ENCODE measurements at regions not wholly inside any gene's neighbourhood (a gene's known extent, or its start where the extent isn't known, plus 50 kb on each side); places are given as distances from the start of the nearest gene placed in this dataset.

DNA sequence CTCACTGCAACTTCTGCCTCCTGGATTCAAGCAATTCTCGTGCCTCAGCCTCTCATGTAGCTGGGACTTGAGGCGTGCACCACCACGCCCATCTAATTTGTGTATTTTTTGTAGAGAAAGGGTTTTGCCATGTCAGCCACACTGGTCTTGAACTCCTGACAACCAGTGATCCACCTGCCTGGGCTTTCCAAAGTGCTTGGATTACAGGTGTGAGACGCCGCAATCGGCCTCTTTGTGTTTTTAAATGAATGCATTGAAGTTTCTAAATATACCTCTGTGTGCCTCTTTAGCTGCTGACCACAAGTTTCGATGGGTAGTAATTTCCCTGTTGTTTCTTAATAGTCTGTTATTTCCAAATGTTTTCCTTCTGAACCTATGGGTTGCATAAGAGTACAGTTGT, 765.3 kb upstream of the GRIA3 start:
- no peak overlapping the region for H3K27ac ChIP-seq
- no peaks in the 10 kb centered on the region for H3K36me3 ChIP-seq
- TF ChIP-seq, protein P1, sequence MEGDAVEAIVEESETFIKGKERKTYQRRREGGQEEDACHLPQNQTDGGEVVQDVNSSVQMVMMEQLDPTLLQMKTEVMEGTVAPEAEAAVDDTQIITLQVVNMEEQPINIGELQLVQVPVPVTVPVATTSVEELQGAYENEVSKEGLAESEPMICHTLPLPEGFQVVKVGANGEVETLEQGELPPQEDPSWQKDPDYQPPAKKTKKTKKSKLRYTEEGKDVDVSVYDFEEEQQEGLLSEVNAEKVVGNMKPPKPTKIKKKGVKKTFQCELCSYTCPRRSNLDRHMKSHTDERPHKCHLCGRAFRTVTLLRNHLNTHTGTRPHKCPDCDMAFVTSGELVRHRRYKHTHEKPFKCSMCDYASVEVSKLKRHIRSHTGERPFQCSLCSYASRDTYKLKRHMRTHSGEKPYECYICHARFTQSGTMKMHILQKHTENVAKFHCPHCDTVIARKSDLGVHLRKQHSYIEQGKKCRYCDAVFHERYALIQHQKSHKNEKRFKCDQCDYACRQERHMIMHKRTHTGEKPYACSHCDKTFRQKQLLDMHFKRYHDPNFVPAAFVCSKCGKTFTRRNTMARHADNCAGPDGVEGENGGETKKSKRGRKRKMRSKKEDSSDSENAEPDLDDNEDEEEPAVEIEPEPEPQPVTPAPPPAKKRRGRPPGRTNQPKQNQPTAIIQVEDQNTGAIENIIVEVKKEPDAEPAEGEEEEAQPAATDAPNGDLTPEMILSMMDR (IDR thresholded peaks at IDR 0.05), result no peak
- H3K4me1 ChIP-seq (ENCODE audit: control insufficient read depth in 1 of 2, low read depth in 2 of 2), result no peaks in the 10 kb centered on the region
- no peak for DNase-seq (ENCODE audit: low spot score)
- H3K9me3 ChIP-seq, result no peaks in the 10 kb centered on the region
- H3K4me3 ChIP-seq, result no peak overlapping the region
- no peaks in the 10 kb centered on the region for H3K27me3 ChIP-seq (replicated peaks; ENCODE audit: insufficient read depth)
- no peak for ATAC-seq (ENCODE audit: insufficient number of reproducible peaks, low FRiP score, low read depth)

DNA sequence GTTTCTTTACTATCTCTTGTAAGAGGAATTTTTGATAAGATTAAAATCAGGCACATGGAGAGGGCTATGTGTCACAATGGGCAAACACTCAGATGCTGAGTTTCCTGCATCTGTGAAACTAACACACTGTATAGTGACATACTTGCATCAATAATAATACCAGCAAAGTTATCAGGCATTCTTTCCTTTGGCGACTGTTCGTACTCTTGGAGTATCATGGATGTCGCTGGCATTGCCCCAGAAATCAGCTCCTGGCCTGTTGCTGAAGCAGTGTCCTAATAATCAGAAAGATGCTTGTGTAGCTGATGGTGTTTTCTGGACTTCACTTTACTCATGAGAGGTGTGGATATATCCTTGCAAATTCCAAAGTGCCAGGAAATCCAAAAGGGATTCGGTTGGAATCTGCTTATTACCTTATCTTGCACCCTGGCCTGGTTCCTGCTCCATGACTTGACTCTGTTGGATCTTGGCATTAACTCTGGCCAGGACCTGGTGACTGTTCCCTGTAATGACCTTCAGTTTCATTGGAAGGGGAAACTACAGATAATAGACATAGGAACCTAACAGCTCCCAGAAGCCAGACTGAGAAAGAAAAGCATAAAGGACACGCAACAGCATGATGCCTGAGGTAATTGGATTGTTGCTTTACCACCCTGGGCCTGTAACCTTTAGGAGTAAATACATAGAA, 762.5 kb upstream of the GRIA3 start:
- H3K36me3 ChIP-seq, result no peaks in the 10 kb centered on the region
- TF ChIP-seq, protein P1 (IDR thresholded peaks at IDR 0.05), result no peak
- ATAC-seq (ENCODE audit: insufficient number of reproducible peaks, low FRiP score, low read depth), result no peak
- no peak overlapping the region for H3K4me3 ChIP-seq
- DNase-seq (ENCODE audit: low spot score), result no peak
- H3K27me3 ChIP-seq (replicated peaks; ENCODE audit: insufficient read depth), result no peaks in the 10 kb centered on the region
- H3K4me1 ChIP-seq (ENCODE audit: control insufficient read depth in 1 of 2, low read depth in 2 of 2), result no peaks in the 10 kb centered on the region
- H3K9me3 ChIP-seq, result no peaks in the 10 kb centered on the region
- H3K27ac ChIP-seq, result no peak overlapping the region

DNA sequence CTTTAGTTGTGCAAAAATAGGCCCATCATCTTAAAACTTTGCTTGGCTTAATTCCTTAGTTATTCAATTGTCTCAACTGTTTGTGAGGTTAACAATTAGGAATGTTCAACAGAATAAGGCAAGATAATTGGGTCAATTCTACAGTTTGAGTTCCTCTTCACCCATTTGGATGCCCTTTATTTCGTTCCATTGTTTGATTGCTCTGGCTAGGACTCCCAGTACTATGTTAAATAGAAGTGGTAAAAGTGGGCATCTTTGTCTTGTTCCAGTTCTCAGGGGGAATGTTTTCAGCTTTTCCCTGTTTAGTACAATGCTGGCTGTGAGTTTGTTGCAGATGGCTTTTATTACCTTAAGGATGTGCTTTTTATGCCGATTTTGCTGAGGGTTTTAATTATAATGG, 761.5 kb upstream of the GRIA3 start:
- H3K4me3 ChIP-seq, result no peak overlapping the region
- TF ChIP-seq, protein P1 (IDR thresholded peaks at IDR 0.05), result no peak
- H3K27me3 ChIP-seq (replicated peaks; ENCODE audit: insufficient read depth), result no peaks in the 10 kb centered on the region
- H3K36me3 ChIP-seq, result no peaks in the 10 kb centered on the region
- DNase-seq (ENCODE audit: low spot score) (no peak), ATAC-seq (ENCODE audit: insufficient number of reproducible peaks, low FRiP score, low read depth) (no peak)
- no peaks in the 10 kb centered on the region for H3K4me1 ChIP-seq (ENCODE audit: control insufficient read depth in 1 of 2, low read depth in 2 of 2)
- no peaks in the 10 kb centered on the region for H3K9me3 ChIP-seq
- no peak overlapping the region for H3K27ac ChIP-seq

- Histone ChIP-seq H3K27me3 (replicated peaks; ENCODE audit: insufficient read depth) (no peaks in the 10 kb centered on the region), H3K36me3 (no peaks in the 10 kb centered on the region), H3K4me3 (no peak overlapping the region), H3K27ac (no peak overlapping the region), H3K4me1 (ENCODE audit: control insufficient read depth in 1 of 2, low read depth in 2 of 2) (no peaks in the 10 kb centered on the region), H3K9me3 (no peaks in the 10 kb centered on the region)
- ATAC-seq (ENCODE audit: insufficient number of reproducible peaks, low FRiP score, low read depth) (no peak), DNase-seq (ENCODE audit: low spot score) (no peak)
- TF ChIP-seq, protein P1 (IDR thresholded peaks at IDR 0.05), result no peak
Measured at GRCh38 chrX:122434942-122435341, 749.1 kb upstream of the GRIA3 start.

DNA sequence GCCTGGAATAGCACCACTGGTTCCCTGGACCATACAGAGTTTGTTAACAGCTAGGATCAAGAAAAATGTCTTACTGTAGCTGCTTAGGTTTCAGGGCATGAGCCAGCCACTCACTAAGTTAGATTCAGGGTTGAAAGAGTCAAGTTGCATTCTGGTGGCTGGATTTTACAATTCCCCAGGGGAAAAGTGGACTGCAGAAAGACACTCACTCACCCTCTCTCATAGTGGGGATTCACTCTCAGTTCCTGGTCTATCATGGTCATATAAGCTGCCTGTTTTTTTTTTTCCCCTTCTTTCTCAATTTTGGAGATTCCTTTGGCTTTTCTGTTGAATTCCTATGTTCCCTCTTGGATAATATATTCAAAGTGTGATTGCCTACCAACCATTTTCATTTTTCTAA, 744.2 kb upstream of the GRIA3 start:
- no peaks in the 10 kb centered on the region for H3K36me3 ChIP-seq
- no peak overlapping the region for H3K4me3 ChIP-seq
- no peak overlapping the region for H3K27ac ChIP-seq
- ATAC-seq (ENCODE audit: insufficient number of reproducible peaks, low FRiP score, low read depth) (no peak), DNase-seq (ENCODE audit: low spot score) (no peak)
- no peaks in the 10 kb centered on the region for H3K27me3 ChIP-seq (replicated peaks; ENCODE audit: insufficient read depth)
- H3K9me3 ChIP-seq, result no peaks in the 10 kb centered on the region
- TF ChIP-seq, protein P1 (IDR thresholded peaks at IDR 0.05), result no peak
- no peaks in the 10 kb centered on the region for H3K4me1 ChIP-seq (ENCODE audit: control insufficient read depth in 1 of 2, low read depth in 2 of 2)
